AG10803 (cell line): ENCODE measurements at regions not wholly inside any gene's neighbourhood (a gene's known extent, or its start where the extent isn't known, plus 50 kb on each side); places are given as distances from the start of the nearest gene placed in this dataset.
A peak's percentile ranks its signal among the peaks of the same experiment; 100 is the strongest.

Experiments used
- DNase-seq: peaks from one replicate; pipeline ENCODE4 v3.0.0; 2010; ENCODE audit warnings: low read depth
- H3K4me3 ChIP-seq: 2 replicates; pipeline ENCODE4 v1.5.1; 2011; ENCODE audit warnings: mild to moderate bottlenecking, low read length, control low read depth
- TF ChIP-seq, protein P1 (sequence below): conservative IDR thresholded peaks from 2 replicates; pipeline ENCODE4 v1.5.1; 2011; ENCODE audit warnings: mild to moderate bottlenecking, low read length, control low read depth, inconsistent platforms

DNA sequence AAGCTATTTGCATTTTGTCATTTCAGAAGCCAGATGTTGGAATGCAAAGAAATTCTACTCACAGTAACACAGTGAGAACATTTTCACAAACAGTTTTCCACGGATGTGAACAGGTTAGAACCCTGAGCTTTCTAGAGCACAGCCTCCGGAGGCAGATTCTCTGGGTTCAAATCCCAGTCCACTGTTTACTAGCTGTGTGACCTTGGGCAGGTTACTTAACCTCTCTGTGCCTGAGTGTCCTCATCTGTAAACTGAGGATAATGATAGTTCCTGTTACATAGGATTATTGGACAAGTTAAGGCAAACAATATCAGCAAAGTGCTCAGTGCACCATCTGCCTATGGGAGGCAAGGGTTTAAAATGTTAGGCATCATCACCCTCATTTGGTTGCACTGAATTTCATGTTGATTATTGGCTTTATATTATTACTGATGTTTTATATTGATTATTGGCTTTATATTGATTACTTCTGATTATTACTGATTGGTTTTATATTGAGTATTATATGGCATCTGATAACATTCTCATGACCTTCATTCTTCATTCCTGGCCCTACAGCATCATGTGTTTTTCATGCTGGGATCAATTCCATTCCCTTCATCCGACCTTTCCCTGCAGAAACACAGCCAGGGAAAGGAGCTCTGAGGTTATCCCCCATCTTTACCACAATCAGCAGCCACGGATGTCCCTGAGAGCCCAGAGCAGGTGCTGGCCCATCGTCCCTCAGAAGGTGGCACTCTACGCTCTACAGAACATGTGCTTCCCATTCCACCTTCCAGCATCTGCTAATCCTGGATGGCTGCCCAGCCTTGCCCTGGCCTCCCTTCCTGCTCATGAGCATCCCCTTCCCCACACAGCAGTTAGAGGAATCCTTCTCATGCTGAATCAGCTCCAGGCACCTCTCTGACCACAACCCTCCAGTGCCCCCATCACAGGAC is 283.1 kb downstream of the PREX1 start:
- H3K4me3 ChIP-seq: no peak overlapping the region
- TF ChIP-seq, protein P1, sequence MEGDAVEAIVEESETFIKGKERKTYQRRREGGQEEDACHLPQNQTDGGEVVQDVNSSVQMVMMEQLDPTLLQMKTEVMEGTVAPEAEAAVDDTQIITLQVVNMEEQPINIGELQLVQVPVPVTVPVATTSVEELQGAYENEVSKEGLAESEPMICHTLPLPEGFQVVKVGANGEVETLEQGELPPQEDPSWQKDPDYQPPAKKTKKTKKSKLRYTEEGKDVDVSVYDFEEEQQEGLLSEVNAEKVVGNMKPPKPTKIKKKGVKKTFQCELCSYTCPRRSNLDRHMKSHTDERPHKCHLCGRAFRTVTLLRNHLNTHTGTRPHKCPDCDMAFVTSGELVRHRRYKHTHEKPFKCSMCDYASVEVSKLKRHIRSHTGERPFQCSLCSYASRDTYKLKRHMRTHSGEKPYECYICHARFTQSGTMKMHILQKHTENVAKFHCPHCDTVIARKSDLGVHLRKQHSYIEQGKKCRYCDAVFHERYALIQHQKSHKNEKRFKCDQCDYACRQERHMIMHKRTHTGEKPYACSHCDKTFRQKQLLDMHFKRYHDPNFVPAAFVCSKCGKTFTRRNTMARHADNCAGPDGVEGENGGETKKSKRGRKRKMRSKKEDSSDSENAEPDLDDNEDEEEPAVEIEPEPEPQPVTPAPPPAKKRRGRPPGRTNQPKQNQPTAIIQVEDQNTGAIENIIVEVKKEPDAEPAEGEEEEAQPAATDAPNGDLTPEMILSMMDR: no peak
- no peak for DNase-seq

DNA sequence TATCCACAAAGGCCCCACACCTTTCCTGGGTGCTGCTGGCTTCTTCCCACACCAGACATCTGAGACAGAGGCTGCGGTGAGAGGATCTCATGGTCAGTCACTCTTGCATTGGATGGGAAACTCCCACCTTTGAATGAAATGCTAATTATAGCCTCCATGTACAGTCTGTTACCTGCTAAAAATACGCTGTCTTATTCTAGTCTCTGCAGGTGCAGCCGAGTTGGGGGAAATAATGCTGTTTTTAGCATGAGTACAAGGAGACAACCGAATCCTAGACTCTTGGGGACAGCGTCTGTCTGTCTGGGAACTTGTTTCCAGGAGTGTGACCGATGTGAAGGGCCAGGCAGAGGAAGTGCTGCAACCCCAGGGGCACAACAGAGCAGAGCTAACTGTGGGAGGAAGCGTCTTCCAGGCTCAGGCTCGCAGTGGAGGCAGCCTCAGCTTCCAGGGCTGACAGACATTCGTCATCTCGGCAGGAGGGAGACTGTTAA is 286.2 kb downstream of the PREX1 start:
- DNase-seq: no peak
- TF ChIP-seq, protein P1: no peak
- no peak overlapping the region for H3K4me3 ChIP-seq

DNA sequence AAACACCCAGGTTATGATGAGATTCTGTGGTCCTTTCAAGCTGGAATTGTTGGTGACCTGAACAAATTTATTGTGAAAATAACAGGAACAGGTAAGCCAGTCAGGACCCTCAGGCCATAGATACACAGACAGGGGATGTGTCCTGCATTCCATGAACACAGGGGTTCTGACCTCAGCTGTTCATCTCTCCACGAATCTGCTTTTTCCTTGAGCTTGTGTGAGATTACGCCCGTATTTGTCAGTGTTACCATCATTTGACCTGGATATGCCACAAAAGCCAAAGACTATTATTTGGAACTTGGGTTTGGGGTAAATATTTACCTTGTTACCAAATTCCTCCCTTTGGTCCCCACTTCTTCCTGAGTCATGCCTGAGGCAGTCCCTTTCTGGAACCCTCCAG is 288.9 kb downstream of the PREX1 start:
- H3K4me3 ChIP-seq: no peak overlapping the region
- TF ChIP-seq, protein P1: no peak
- no peak for DNase-seq

DNA sequence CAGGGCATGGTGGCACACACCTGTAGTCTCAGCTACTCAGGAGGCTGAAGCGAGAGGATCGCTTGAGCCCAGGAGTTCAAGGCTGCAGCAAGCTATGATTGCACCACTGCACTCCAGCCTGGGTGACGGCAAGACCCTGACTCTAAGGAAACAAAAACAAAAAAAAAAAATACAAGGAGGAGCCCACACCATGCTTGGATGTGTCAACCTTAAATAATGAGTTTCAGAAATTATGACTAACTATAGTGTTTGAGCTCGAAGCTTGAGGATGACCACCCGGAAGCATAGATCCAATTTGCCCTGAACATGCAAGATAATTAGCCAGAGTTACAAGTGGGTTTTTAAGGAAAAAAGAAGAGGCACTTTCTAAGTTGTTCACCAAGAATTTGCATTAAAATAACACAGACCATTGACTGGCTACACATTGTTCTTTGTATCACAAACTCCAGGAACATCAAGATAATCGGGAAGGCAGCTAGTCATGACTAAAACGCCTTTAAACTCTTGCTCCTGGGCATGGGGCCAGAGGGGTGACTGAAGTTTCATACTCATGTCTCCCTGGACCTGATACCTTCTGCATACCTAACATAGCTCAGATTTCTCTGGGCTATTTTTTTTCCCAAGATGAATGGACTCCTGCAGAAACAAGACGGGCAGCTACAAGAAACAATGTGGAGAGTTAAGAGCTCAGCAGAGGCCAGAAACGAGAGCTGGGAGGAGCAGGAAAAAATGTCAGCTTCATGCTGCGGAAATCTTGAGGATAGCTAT is 289.6 kb downstream of the PREX1 start:
- H3K4me3 ChIP-seq: no peak overlapping the region
- peak; percentile 61 for DNase-seq
- TF ChIP-seq, protein P1: no peak

DNA sequence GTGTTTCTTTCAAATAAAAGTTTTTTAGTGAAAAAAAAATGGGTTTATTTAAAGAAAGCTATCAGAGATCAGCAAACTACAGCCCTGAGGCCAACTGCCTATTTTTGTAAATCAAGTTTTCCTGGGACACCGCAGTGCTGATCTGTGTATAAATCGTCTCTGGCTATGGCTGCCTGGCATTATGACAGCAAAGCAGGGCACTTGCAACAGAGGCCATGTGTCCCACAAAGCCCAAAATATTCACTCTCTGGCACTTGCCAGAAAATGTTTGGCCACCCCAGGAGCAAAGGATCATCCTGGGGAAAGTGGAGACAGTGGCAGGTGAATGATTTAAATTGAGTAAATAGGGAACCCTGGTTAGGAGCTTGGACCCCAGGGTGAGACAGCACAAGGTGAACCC is 291.6 kb downstream of the PREX1 start:
- H3K4me3 ChIP-seq: no peak overlapping the region
- TF ChIP-seq, protein P1: no peak
- no peak for DNase-seq

DNA sequence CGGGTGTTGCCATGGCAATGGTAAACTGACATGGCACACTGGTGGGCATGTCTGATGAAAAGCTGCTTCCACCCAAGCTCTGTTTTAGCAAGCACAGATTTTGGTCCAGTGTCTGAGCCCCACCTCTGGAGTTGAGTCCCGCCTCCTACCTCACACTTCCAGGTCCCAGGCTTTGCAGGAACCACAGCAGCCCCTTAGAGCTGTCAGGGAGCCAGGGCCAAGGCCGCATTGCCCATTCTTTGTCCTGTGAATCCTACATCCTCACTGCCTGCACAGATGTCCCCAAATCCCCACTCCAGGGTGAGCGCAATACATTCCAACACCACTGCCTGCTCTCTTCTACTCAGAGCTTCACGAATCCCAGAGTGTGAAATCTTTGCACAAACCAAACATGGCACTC is 292.2 kb downstream of the PREX1 start:
- H3K4me3 ChIP-seq: no peak overlapping the region
- TF ChIP-seq, protein P1: no peak
- no peak for DNase-seq

DNA sequence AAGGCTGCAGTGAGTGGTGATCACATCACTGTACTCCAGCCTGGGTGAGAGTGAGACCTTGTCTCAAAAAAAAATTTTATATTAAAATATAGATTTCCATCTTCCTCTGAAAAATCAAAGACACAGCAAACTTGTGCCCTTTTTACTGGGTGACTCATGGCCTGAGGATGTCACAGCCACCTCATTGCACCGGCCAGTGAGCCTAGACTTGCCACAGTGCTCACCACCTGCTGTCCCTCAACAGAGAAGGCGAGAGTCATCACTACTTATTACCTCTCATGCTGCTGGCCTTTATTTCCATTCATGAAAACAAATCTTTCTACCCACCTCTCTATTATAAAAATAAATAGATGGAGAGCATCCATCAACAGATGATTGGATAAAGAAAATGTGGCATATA is 295.8 kb downstream of the PREX1 start:
- H3K4me3 ChIP-seq: no peak overlapping the region
- TF ChIP-seq, protein P1: no peak
- DNase-seq: no peak
